OCI-M1 (cell line): ENCODE measurements at regions not wholly inside any gene's neighbourhood (a gene's known extent, or its start where the extent isn't known, plus 50 kb on each side); places are given as distances from the start of the nearest gene placed in this dataset.

Experiments used
- DNase-seq: peaks from one replicate; lab custom pipeline; 2025; lab: John Stamatoyannopoulos, UW

- DNase-seq: no peak
Observed at GRCh38 chr7:46009211-46009610, 88.1 kb upstream of the IGFBP3 start.

DNA sequence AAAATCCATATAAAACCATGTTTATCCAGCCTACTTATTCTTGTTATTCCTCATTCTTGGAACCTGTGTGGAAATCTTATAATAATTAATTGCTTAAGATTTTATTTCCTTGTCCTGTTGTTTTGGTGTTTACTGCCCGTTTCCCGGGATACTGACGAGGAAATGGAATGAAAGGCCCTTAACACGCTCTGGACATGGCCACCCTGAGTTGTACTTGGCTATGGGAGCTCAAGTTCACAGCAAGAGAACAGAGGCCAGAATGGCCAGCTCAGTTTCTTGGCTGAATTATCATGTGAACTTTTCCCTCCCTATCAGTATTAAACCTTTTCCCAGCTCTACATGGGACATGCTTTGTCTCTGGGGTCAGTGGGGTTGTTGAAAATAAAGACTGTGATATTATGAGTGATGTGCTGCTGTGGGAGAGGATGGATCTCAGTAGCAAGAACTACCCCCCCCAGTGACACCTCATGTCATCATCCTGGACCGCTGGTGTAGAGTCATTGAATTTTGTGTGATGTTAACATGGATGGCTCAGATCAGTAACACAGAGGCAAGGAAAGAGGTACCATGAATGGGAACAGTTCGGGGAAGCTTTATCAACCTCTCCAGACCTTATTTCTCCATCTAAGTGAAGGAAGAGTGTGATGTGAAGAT is 87.0 kb upstream of the IGFBP3 start:
- DNase-seq: no peak

DNA sequence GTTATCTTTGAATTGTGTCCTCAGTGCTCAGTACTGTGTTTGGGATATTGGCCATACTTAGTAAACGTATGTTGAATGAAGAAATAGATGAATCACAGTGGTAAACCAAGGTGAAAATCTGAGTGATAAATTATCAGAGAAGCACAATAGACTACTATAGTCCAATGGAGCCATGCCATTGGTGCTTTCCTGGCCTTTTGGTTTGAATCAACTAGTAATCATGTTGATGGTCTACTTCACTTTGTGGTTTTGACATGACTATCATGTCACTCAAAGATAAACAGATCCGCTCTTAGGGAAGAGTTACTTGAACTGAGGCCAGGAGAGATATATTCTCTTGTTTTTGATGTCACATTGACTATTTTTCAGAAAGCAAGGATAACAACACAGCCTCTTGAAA is 86.1 kb upstream of the IGFBP3 start:
- DNase-seq: no peak

GRCh38 chr7:46006723-46007122 is 85.7 kb upstream of the IGFBP3 start:
- DNase-seq: no peak

- DNase-seq: no peak
Observed at GRCh38 chr7:46006212-46006611, 85.1 kb upstream of the IGFBP3 start.

- DNase-seq: no peak
Observed at GRCh38 chr7:46004965-46005364, 83.9 kb upstream of the IGFBP3 start.

GRCh38 chr7:46003896-46004875 is 83.1 kb upstream of the IGFBP3 start:
- DNase-seq: no peak

- DNase-seq: no peak
Observed at GRCh38 chr7:46003161-46003560, 82.1 kb upstream of the IGFBP3 start.

- DNase-seq: no peak
Observed at GRCh38 chr7:46000513-46000912, 79.4 kb upstream of the IGFBP3 start.

- DNase-seq: no peak
Observed at GRCh38 chr7:45999541-45999940, 78.5 kb upstream of the IGFBP3 start.

DNA sequence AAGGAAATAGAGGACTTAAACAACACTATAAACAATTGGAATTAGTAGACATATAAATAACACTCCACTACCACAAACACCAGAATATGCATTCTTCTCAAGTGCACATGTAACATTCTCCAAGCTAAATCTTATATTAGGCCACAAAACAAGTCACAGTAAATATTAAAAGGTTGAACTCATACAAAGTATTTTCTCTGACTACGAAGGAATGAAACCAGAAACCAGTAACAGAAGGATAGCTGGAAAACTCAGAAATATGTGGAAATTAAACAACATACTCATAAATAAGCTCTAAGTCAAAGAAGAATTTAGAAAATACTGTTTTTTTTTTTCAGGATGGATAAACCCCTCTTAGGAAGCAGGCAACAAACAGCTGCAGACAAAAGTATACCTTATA is 77.4 kb upstream of the IGFBP3 start:
- DNase-seq: no peak

GRCh38 chr7:45993621-45994020 is 72.5 kb upstream of the IGFBP3 start:
- DNase-seq: no peak

GRCh38 chr7:45992826-45993225 is 71.8 kb upstream of the IGFBP3 start:
- DNase-seq: no peak

DNA sequence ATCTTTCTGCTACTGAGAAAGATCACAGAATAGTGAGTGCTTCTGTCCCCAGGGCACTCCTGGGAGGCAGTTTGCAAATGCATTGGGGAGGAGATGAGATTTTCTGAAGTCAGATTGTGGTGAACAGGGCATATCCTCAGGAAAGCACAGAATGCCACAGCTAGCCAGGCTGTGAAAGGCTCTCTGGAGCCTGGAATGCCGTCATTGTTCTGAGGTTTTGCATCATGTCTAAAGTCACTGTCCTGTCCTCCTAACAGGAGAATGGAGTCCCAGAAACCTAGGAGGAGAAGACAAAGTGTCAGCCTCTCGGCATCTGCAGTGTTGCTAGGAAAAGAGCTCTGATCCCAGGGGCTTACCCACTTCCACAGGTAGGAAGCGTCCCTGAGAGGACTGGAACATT is 69.2 kb upstream of the IGFBP3 start:
- no peak for DNase-seq

GRCh38 chr7:45988405-45989057 is 67.5 kb upstream of the IGFBP3 start:
- no peak for DNase-seq

GRCh38 chr7:45987521-45988290 is 66.6 kb upstream of the IGFBP3 start:
- no peak for DNase-seq

DNA sequence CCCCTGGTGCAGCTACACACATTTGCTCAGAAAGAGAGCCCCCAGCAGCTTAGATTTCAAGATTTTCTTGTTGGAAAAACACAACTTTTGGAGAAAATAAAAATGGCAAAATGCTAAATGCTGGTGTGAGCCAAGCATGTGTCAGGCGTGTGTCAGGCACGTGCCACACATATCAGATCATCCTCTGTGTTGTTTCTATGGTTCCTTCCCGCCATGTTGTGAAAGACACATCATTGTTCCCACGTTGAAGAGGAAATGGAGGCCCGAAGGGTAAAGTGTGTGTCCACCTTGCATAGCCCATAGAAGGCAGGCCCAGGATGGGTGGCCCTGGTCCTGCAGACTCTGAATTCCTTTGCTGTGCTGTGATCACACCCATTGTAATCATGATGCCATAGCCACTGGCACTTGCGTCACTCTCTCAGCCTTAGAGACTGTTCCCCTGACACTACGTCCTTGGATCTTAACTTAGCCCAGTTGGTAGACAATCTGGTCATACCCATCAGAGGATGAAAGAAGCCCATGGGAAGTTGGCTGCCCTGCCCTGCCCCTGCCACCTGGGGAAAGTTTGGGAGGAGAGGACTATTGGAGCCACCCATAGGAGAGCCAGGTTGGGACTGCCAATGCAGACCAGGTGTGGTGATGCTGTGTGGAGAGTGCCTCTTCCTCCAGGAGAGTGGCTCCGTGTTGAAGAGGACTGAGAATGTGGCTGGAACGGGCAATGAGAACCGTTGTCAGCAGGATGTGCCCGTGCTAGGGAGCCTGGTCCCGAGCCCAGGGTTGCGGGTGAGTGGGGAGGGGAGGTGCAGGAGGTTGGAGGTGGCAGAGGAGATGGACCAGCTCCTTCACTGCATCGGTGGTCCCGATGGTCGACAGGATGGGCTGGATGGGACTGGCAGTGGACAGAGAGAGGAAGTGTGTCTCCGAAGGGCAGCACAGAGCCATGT is 65.6 kb upstream of the IGFBP3 start:
- DNase-seq: no peak

DNA sequence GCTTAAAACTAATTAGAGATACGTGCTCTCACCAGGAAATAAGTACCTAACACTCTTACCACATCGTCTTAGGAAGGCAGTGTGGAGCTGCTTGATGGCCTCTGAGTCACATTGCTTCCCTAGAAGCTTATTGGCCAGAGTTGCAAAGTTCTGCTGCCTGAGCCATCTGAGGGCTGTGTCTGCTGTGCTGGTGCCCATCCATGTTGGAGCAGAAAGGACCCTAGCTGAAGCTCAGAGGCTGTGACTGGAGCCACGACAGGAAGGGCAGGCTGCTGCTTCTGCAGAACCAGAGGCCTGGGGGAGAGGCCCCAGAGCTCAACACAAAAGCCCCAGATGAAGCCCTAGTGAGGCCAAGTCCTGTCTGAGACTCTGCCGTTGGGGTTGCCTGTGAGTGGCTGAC is 64.8 kb upstream of the IGFBP3 start:
- DNase-seq: no peak

- no peak for DNase-seq
Observed at GRCh38 chr7:45984386-45985295, 63.6 kb upstream of the IGFBP3 start.

DNA sequence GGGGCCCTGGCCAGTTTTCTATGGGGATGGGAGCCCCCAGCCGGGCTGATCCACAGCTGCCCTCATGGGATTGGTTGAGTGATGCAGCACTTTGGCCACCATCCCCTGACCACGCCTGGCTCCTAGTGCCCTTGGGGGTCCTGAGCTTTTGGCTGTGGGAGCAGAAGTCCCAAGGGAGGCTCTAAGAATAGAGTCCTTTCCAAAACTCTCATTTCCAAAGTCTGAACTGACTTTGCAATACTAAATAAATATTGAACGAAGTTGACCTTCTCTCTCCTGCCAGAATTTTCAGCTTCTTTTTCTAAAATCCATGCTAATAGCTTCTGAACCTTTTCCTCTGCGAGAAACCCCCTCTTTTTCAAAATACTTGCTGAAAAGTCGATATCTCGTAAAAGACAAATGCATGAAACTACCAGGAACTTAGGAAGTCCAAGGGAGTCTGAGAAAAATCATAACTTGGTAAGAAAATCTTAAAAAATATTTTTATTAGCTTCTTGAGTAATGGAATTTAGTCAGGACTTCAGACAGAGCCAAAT is 62.7 kb upstream of the IGFBP3 start:
- DNase-seq: no peak
